ENCODE measurements at regions not wholly inside any gene's neighbourhood (a gene's known extent, or its start where the extent isn't known, plus 50 kb on each side); places are given as distances from the start of the nearest gene placed in this dataset.

DNA sequence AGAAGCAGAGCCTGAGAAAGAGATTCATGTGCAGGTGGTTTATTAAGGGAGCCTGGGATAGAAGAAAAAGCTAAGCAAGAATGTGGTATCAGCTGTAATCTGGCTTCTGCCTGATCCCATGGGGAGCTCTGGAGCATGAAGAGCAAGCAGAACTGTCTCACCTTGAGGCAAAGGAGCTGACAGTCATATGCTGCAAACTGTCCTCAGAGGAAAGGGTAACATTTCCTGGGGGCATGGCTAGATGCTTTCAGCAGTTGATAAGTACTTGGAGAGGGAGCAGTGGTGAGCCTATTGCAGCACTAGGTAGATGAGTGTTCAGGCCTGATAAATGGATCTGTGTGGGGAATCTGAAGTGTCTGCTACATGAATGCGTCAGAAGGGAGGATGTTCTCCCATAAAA lies 621.5 kb upstream of the BTBD3 start:
- no peak overlapping the region for H3K4me3 ChIP-seq (ENCODE audit: low read depth, low read length)
- TF ChIP-seq, protein P1, sequence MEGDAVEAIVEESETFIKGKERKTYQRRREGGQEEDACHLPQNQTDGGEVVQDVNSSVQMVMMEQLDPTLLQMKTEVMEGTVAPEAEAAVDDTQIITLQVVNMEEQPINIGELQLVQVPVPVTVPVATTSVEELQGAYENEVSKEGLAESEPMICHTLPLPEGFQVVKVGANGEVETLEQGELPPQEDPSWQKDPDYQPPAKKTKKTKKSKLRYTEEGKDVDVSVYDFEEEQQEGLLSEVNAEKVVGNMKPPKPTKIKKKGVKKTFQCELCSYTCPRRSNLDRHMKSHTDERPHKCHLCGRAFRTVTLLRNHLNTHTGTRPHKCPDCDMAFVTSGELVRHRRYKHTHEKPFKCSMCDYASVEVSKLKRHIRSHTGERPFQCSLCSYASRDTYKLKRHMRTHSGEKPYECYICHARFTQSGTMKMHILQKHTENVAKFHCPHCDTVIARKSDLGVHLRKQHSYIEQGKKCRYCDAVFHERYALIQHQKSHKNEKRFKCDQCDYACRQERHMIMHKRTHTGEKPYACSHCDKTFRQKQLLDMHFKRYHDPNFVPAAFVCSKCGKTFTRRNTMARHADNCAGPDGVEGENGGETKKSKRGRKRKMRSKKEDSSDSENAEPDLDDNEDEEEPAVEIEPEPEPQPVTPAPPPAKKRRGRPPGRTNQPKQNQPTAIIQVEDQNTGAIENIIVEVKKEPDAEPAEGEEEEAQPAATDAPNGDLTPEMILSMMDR (IDR thresholded peaks at IDR 0.05; ENCODE audit: low read depth, low read length): no peak
- no peak for DNase-seq (ENCODE audit: low read depth, low spot score)
- in situ Hi-C loops (cut with HindIII; ENCODE audit: low sequenced_read_pairs): no loop called here

DNA sequence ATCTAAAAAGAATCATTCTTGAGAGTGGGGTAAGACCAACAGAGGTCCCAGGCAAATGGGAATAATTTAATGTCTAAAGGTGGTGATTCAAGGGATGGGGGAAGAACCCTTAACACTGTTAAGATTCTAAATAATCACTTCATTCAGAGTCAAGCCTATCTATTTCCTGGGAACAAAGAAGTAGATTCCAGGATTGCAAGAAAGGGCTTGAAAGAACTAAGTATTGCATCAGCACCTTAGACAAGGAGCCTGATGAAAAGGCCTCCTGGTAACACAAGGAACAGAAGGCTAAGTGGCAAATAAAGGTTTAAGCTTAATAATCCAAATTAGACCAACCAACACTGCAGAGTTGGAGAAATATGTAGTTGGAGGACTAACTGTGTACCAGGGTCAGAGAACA lies 620.7 kb upstream of the BTBD3 start:
- TF ChIP-seq, protein P1 (IDR thresholded peaks at IDR 0.05; ENCODE audit: low read depth, low read length): no peak
- H3K4me3 ChIP-seq (ENCODE audit: low read depth, low read length): no peak overlapping the region
- in situ Hi-C loops (cut with HindIII; ENCODE audit: low sequenced_read_pairs): no loop called here
- no peak for DNase-seq (ENCODE audit: low read depth, low spot score)

DNA sequence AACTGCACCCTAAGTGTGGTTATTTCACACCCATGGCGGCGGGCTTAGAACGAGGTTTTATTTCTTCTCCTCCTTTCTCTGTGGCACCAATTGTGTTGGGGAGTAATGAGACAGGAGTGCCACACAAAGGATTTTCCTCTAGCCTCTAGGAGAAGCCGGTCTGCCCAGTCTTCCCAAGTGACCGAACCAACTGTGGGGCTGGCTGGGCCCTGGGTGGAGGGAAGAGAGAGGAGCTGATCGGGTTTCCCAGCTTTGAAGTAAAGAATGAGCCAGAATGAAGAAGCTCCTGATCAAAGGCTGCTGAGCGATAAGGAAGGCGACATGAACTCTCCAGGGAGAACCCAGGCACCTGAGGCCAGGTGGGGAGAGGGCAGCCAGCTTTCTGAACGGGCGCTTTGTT lies 616.0 kb upstream of the BTBD3 start:
- no peak overlapping the region for H3K4me3 ChIP-seq (ENCODE audit: low read depth, low read length)
- in situ Hi-C loops (cut with HindIII; ENCODE audit: low sequenced_read_pairs): no loop called here
- TF ChIP-seq, protein P1 (IDR thresholded peaks at IDR 0.05; ENCODE audit: low read depth, low read length): no peak
- no peak for DNase-seq (ENCODE audit: low read depth, low spot score)

DNA sequence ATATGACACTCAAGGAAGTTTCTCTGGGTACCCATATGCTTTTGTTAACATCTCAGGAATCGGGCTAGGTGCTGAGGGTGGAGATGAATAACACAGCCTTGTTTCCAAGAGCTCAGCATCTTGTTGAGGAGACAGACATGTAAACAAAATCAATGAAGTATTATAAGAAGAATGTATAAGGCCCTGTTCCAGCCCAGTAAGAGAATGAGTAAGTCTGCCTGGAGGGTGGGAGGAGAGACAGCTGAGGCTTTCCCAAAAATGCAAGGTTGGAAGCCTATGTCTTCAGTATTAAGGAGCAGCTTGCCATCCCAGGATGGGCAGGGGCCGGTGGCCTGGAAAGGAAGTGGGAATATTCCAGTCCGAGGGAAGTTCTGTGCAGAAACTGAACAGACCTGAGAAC lies 615.3 kb upstream of the BTBD3 start:
- no peak for DNase-seq (ENCODE audit: low read depth, low spot score)
- in situ Hi-C loops (cut with HindIII; ENCODE audit: low sequenced_read_pairs): no loop called here
- no peak overlapping the region for H3K4me3 ChIP-seq (ENCODE audit: low read depth, low read length)
- TF ChIP-seq, protein P1 (IDR thresholded peaks at IDR 0.05; ENCODE audit: low read depth, low read length): no peak

DNA sequence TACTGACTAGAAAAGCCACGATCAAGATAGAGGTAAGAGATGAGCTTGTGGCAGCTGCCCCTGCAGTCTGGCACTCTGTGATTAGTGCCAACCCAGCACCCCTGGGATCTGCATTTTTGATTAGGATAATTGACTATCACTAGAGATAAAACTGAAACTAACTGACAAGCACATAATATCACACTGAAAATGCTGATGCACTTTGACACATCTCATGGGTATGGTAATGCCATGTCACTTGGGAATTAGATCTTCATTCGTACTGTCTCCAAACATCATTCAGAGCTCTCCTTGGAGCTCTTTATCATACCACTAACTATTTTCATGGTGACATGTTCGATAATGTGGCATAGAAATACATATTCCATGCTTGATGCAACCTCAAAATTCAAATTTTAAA lies 612.9 kb upstream of the BTBD3 start:
- in situ Hi-C loops (cut with HindIII; ENCODE audit: low sequenced_read_pairs): no loop called here
- TF ChIP-seq, protein P1 (IDR thresholded peaks at IDR 0.05; ENCODE audit: low read depth, low read length): no peak
- H3K4me3 ChIP-seq (ENCODE audit: low read depth, low read length): no peak overlapping the region
- no peak for DNase-seq (ENCODE audit: low read depth, low spot score)

DNA sequence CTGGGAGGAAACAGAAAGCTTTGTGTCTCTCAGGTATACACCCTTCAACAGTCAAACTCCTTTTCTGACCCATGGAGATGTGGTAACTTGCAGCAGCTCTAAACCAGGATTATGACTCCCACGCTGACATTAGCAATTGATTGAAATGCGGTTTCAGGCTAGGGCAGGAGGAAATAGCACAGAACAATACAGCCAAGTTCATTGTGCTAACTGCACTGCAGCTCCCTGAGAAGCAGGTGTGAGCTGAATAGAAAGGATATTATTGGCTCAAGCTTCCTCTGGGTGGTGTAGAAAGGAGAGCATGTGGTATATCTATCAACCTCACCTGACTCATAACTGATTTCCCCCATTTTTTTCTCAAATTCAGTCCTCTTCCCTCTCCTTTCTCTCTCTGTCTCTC lies 612.3 kb upstream of the BTBD3 start:
- in situ Hi-C loops (cut with HindIII; ENCODE audit: low sequenced_read_pairs): no loop called here

More for the DNA sequence above, 612.3 kb upstream of the BTBD3 start:
- no peak for DNase-seq (ENCODE audit: low read depth, low spot score)
- H3K4me3 ChIP-seq (ENCODE audit: low read depth, low read length): no peak overlapping the region
- TF ChIP-seq, protein P1 (IDR thresholded peaks at IDR 0.05; ENCODE audit: low read depth, low read length): no peak

All from astrocyte of the spinal cord (primary cell).